ENCODE measurements at regions not wholly inside any gene's neighbourhood (a gene's known extent, or its start where the extent isn't known, plus 50 kb on each side); places are given as distances from the start of the nearest gene placed in this dataset.
"Not testable (repeated sequence)": the region's sequence is repeated elsewhere in the genome, so short reads cannot be mapped to it uniquely, and the experiment has no call there.

DNA sequence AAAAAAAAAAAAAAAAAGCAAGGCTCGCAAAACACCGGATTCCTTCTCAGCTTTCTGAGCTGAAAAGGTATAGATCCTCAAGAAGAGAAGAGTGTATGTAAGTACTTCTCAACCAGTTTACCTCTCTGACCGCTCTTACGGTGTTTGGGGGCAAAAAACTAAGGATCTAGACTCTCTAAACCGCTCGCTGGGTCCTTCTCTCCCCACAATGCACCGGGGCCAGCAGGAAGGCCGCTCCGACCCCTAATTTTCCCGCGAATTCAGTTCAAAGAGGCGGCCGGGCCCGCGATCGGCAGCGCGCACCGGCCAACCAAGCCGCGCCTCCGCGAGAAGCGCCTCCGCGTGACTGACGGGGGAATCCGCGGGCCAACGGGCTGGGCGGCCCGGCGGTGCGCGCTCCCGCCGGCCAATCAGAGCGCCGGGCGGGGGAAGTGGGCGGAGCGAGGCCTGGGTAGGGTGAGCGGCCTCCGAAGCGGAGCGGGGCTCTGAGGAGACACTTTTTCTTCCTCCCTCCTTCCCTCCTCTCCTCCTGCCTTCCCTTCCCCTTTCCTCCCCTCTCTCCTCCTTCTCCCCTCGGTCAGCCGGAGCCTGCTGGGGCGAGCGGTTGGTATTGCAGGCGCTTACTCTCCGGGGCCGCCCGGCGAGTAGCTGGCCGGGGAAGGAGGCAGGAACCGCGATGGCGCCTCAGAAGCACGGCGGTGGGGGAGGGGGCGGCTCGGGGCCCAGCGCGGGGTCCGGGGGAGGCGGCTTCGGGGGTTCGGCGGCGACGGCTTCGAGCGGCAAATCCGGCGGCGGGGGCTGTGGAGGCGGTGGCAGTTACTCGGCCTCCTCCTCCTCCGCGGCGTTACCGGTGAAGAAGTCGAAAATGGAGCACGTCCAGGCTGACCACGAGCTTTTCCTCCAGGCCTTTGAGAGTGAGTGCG, 93.0 kb downstream of the CRLF3 start:
- FAIRE-seq = peak; percentile 89
- not testable (repeated sequence) for DNase-seq (ENCODE audit: insufficient read length, low spot score)

- not testable (repeated sequence) for FAIRE-seq; DNase-seq (ENCODE audit: insufficient read length, low spot score)
These were observed 93.7 kb downstream of the CRLF3 start for GRCh38 chr17:30730837-30731209.

DNA sequence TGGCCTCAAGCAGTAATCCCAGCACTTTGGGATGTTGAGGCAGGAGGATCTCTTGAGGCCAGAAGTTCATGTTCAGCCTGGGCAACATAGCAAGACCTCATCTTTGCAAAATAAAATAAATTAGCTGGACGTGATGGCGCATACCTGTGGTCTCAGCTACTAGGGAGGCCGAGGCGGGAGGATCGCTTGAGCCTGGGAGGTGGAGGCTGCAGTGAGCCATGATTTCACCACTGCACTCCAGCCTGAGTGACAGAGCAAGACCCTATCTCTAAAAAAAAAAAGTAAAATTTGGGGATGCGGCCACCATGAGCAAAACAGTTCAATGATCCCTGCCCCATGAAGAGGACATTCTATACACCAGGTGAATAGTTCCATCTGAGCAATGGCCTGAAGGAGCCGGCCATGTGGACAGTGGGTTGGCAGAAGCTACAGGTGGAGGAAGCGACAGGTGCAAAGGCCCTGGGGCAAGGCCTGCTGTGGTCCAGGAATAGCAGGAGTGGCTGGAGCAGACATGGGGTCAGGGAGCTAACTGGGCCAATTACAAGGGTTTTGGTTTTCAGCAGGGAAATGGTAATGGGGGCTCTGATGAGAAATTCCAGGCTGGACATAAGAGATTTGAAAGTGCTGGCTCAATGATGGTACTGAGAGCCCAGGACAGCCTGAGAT, 94.2 kb downstream of the CRLF3 start:
- not testable (repeated sequence) for DNase-seq (ENCODE audit: insufficient read length, low spot score); FAIRE-seq

DNA sequence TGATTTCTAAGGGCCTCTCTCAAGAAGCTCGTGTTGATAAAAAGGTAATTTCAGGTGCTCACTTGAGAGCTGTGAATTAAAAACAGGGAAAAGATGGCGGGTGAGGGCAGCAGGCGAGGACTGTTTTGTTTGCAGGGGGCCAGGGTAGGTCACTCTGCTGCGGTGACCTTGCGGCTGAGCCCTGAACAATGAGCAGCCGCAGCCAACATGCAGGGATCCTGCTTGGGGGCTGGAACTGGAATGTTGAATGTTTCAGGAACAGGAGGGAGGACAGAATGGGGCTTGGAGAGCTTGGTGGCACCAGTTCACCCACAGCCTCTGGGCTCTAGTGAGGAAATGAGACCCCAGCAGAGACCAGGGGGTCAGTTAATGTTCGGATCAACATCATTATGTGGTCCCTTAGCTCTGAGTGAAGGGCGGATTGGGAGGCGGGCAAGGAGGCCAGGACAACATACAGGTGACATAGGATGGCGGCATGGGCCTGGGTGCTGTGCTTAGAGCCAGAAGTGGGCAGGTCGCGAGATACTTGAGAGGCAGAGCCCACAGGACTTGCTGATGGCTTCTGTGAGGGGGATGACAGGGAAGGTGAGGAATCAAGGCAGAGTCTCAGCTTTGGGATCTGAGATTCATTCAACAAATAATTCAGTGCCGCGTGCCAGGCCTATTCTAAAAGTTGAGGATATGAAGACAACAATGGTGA, 94.9 kb downstream of the CRLF3 start:
- FAIRE-seq; DNase-seq (ENCODE audit: insufficient read length, low spot score): not testable (repeated sequence)

- DNase-seq (ENCODE audit: insufficient read length, low spot score); FAIRE-seq: not testable (repeated sequence)
These were observed 97.0 kb downstream of the CRLF3 start for GRCh38 chr17:30727517-30727916.

GRCh38 chr17:30726734-30727133, 97.8 kb downstream of the CRLF3 start:
- not testable (repeated sequence) for FAIRE-seq; DNase-seq (ENCODE audit: insufficient read length, low spot score)

- DNase-seq (ENCODE audit: insufficient read length, low spot score); FAIRE-seq: not testable (repeated sequence)
These were observed 98.2 kb downstream of the CRLF3 start for GRCh38 chr17:30726310-30726709.

- not testable (repeated sequence) for DNase-seq (ENCODE audit: insufficient read length, low spot score); FAIRE-seq
These were observed 100.3 kb downstream of the CRLF3 start for GRCh38 chr17:30724034-30724650.

- DNase-seq (ENCODE audit: insufficient read length, low spot score); FAIRE-seq: not testable (repeated sequence)
These were observed 102.2 kb downstream of the CRLF3 start for GRCh38 chr17:30722114-30722780.

DNA sequence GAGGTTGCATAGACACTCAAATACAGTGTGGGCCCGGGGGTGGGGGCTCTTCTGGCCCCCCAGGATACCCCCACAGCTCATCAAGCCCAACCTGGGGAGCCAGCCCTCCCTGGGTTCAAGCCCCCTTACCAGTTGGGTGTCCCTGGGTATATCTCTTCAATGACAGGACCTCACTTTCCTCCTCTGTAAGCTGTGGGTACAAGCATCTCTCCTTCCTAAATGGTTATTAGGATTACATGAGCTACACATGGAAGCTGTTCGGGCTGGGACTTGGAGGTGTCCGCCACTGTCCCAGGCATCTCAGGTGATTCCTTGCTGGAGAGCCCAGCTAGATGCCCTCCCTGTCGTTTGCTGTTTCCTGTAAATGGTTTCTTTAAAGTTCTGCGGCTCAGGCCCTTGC, 103.5 kb downstream of the CRLF3 start:
- not testable (repeated sequence) for DNase-seq (ENCODE audit: insufficient read length, low spot score); FAIRE-seq

GRCh38 chr17:30720013-30720471, 104.5 kb downstream of the CRLF3 start:
- no peak for DNase-seq (ENCODE audit: insufficient read length, low spot score)

GRCh38 chr17:30719131-30719973, 105.1 kb downstream of the CRLF3 start:
- FAIRE-seq = peak; percentile 92
- DNase-seq (ENCODE audit: insufficient read length, low spot score) = not testable (repeated sequence)

More at GRCh38 chr17:30720013-30720471, 104.5 kb downstream of the CRLF3 start:
- FAIRE-seq = no peak

DNA sequence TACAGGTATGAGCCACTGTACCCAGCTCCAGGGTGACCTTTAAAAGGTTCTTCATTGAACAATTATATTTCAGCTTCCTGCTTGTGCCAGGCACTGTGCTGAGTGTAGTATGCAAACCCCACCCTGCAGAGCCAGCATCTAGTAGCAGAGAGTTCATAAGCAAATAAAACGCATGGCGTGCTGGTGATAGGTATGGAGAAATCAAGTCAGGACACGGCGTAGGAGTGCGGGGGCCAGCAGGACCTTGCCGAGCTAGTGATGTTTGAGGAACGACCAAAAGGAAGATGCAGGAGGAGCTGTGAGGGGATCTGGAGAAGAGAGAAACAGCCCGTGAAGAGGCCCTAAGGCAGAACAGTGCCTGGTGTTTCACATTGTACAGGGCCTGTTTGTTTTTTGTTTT, 105.8 kb downstream of the CRLF3 start:
- not testable (repeated sequence) for FAIRE-seq; DNase-seq (ENCODE audit: insufficient read length, low spot score)

DNA sequence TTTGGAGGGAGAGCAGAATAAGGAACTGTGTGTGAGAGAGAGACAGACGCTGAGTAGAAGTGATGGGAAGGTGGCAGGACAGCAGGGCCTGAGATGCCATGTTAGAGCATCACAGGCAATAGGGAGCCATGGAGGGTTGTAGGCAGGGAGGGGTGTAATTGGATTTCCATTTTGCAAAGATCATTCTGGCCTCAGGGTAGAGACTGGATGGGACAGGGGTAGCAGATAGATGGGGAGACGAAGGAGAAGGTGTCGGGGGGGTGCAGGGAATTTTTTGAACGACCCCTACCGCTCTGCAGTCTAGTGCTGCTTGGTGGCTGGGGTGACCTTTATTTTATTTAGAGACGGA, 106.4 kb downstream of the CRLF3 start:
- FAIRE-seq; DNase-seq (ENCODE audit: insufficient read length, low spot score): not testable (repeated sequence)

DNA sequence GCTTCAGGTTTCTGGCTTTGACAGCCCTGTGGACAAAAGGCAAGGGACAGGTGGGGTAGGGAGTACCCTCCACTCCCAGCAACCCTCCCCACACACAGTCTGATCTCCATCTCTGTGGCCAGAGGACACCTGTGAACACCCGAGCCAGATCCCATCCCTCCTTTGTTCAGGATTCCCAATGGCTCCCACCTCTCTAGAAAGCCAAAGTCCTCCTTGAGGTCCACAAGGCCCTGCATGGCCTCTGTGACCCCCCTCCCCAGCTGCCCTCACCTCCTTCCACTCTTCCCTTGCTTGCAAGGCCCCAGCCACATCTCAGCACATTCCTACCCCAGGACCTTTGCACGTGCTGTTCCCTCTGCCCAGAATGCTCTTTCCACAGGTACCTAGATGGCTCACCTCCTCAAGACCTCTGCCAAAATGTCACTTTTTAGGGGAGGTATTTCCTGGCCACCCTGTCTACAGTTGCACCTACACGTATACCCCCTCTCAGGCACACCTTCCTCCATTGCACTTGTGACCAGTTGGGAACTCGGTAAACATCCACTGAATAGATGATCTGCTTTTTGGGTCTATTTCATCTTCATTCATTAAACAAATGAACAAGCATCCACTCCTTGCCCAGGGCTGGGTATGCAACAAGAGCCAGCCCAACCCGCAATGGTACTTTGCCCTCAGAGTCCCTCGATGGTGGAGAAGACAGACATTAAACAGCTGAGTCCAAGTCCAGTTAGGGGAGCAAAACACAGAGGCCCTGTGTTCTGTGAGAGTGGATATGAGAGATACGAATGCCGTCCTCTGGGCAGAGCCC, 107.0 kb downstream of the CRLF3 start:
- no peak for FAIRE-seq

GRCh38 chr17:30716461-30717290, 107.8 kb downstream of the CRLF3 start:
- no peak for FAIRE-seq

More for the DNA sequence above, 107.0 kb downstream of the CRLF3 start:
- no peak for DNase-seq (ENCODE audit: insufficient read length, low spot score)

More at GRCh38 chr17:30716461-30717290, 107.8 kb downstream of the CRLF3 start:
- DNase-seq (ENCODE audit: insufficient read length, low spot score) = no peak
